Calu3 (cell line): ENCODE measurements at regions not wholly inside any gene's neighbourhood (a gene's known extent, or its start where the extent isn't known, plus 50 kb on each side); places are given as distances from the start of the nearest gene placed in this dataset.

Experiments
- BruUV-seq: library from RNA; stranded (reverse); fragments of 400-500 nt; replicated peaks from 2 replicates; lab custom pipeline; 2021; lab: Mats Ljungman, UMichigan
- CTCF ChIA-PET: fragments of 300-600 bp; sonication (Branson Sonifier 250); formaldehyde crosslinking; loops from one replicate; lab custom pipeline; 2022; ENCODE audit warnings: antibody characterized with exemption; lab: Charles Lee
- DNase-seq: peaks from one replicate; pipeline ENCODE4 v3.0.0; 2022
- H3K27ac Mint-ChIP-seq: one replicate; pipeline ENCODE4 v1.8.0; 2022; ENCODE audit warnings: mixed read lengths; ENCODE audit not compliant: unreplicated experiment
- H3K27me3 Mint-ChIP-seq: one replicate; pipeline ENCODE4 v1.8.0; 2022; ENCODE audit warnings: mixed read lengths; ENCODE audit not compliant: unreplicated experiment
- H3K36me3 Mint-ChIP-seq: one replicate; pipeline ENCODE4 v1.8.0; 2022; ENCODE audit warnings: mild to moderate bottlenecking, moderate library complexity, mixed read lengths; ENCODE audit not compliant: insufficient read depth, unreplicated experiment
- H3K4me1 Mint-ChIP-seq: one replicate; pipeline ENCODE4 v1.8.0; 2022; ENCODE audit warnings: mild to moderate bottlenecking, low read depth, mixed read lengths; ENCODE audit not compliant: unreplicated experiment
- H3K4me3 Mint-ChIP-seq: one replicate; pipeline ENCODE4 v1.8.0; 2022; ENCODE audit warnings: mild to moderate bottlenecking, low read depth, moderate library complexity, mixed read lengths; ENCODE audit not compliant: unreplicated experiment
- H3K9me3 Mint-ChIP-seq: one replicate; pipeline ENCODE4 v1.8.0; 2022; ENCODE audit warnings: low read depth, mixed read lengths; ENCODE audit not compliant: unreplicated experiment
- CTCF ChIP-seq: fragments of 200-600 bp; IDR thresholded peaks from one replicate; pipeline ENCODE4 v1.8.0; 2022; ENCODE audit warnings: antibody characterized with exemption; ENCODE audit not compliant: unreplicated experiment
- intact Hi-C: fragments of 100-400 bp; cut with micrococcal nuclease; formaldehyde crosslinking; loops from one replicate; pipeline ENCODE4 v1.10.0; 2022; ENCODE audit not compliant: unreplicated experiment

GRCh38 chr11:11073996-11074395, 216.1 kb upstream of the ZBED5 start:
- Mint-ChIP-seq H3K27ac (no peak overlapping the region), H3K4me3 (no peak overlapping the region), H3K4me1 (no peaks in the 10 kb centered on the region), H3K36me3 (no peaks in the 10 kb centered on the region), H3K27me3 (peaks cover 95% of the 10 kb centered on the region), H3K9me3 (no peaks in the 10 kb centered on the region)
- TF ChIP-seq CTCF, result no peak
- CTCF ChIA-PET, result no interaction called here
- BruUV-seq, result no TSS peak
- intact Hi-C loops, result no loop called here
- DNase-seq, result no peak

- intact Hi-C loops, result no loop called here
- DNase-seq, result no peak
- CTCF ChIA-PET, result no interaction called here
- TF ChIP-seq CTCF, result no peak
- Mint-ChIP-seq H3K27ac (no peak overlapping the region), H3K9me3 (no peaks in the 10 kb centered on the region), H3K4me1 (no peaks in the 10 kb centered on the region), H3K27me3 (peaks cover 91% of the 10 kb centered on the region), H3K4me3 (no peak overlapping the region), H3K36me3 (no peaks in the 10 kb centered on the region)
- no TSS peak for BruUV-seq
These were observed 214.2 kb upstream of the ZBED5 start for GRCh38 chr11:11072067-11072466.

GRCh38 chr11:11071486-11071885, 213.6 kb upstream of the ZBED5 start:
- CTCF ChIA-PET, result no interaction called here
- Mint-ChIP-seq H3K27ac (no peak overlapping the region), H3K36me3 (no peaks in the 10 kb centered on the region), H3K27me3 (peaks cover 91% of the 10 kb centered on the region), H3K9me3 (no peaks in the 10 kb centered on the region), H3K4me3 (no peak overlapping the region), H3K4me1 (no peaks in the 10 kb centered on the region)
- DNase-seq, result no peak
- TF ChIP-seq CTCF, result no peak
- no TSS peak for BruUV-seq
- intact Hi-C loops, result no loop called here

GRCh38 chr11:11070976-11071375, 213.1 kb upstream of the ZBED5 start:
- Mint-ChIP-seq H3K4me1 (no peaks in the 10 kb centered on the region), H3K36me3 (no peaks in the 10 kb centered on the region), H3K27ac (no peak overlapping the region), H3K4me3 (no peak overlapping the region), H3K9me3 (no peaks in the 10 kb centered on the region), H3K27me3 (peaks cover 91% of the 10 kb centered on the region)
- intact Hi-C loops, result no loop called here
- no peak for DNase-seq
- no peak for TF ChIP-seq CTCF
- CTCF ChIA-PET, result no interaction called here
- BruUV-seq, result no TSS peak
